ENCODE measurements at regions not wholly inside any gene's neighbourhood (a gene's known extent, or its start where the extent isn't known, plus 50 kb on each side); places are given as distances from the start of the nearest gene placed in this dataset.
A peak's percentile ranks its signal among the peaks of the same experiment; 100 is the strongest.

DNA sequence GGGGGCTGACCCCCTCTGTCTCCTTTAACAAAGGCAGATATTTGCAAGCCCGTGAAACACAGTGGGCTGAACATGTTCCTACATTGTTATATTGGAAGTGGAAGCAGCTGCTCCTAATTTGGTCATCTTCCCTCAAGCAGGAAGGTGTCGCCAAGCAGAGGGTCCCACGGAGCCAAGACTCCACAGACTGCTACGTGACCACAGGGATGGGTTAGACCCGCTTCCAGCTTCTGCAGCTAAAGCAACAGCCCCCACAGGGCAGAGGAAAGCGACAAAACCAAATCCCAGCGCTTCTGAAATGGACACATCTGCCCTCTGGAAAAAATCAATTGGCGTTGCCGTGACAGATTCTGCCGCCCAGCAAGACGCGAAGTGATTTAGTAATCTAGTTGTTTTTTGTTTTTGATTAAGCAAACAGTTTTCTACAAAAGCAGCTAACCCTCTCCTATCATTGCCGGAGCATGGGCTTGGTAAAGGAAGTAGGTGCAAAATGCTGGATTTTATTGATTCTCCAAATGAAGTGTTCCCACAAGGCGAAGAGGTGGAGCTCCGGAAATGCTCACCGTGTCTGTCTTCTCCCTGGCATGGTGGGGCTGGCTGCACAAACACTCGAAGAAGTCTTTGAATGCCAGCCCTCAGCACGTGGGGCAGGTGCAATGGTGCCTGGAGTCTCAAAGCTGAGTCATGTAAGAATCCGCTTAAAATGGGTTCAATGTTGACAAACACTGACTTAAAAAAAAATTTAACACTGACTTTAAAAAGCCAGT, 79.4 kb upstream of the FRMD1 start:
- no peak overlapping the region for H3K9ac ChIP-seq (ENCODE audit: low read length)

More for the DNA sequence above, 79.4 kb upstream of the FRMD1 start:
- Histone ChIP-seq H3K9me3 (ENCODE audit: control insufficient read depth in 1 of 2, insufficient read depth in 1 of 2, low read depth in 1 of 2, low read length in 2 of 2) (no peaks in the 10 kb centered on the region), H2AFZ (ENCODE audit: low read depth, low read length, poor library complexity, severe bottlenecking) (no peak overlapping the region), H3K4me2 (ENCODE audit: low read length) (peak overlapping the region; percentile 66; the same call in 1 of the 2 replicates), H4K20me1 (ENCODE audit: insufficient read depth) (no peaks in the 10 kb centered on the region), H3K4me3 (replicated peaks in 1 of 2; ENCODE audit: low read depth in 1 of 2, low read length in 2 of 2) (no peak overlapping the region), H3K36me3 (ENCODE audit: control insufficient read depth in 1 of 2, insufficient read depth in 2 of 2, low read length in 2 of 2) (no peaks in the 10 kb centered on the region), H3K27me3 (ENCODE audit: insufficient read depth, low read length) (no peaks in the 10 kb centered on the region), H3K4me1 (ENCODE audit: control insufficient read depth in 1 of 2, insufficient read depth in 2 of 2, low read length in 2 of 2) (peaks cover 9 to 29% of the 10 kb centered on the region in 2 experiments; a peak in 3 of 4 replicates), H3K79me2 (ENCODE audit: insufficient read depth, low read length) (no peaks in the 10 kb centered on the region), H3K27ac (ENCODE audit: low read depth, low read length) (no peak overlapping the region), H3K9me2 (ENCODE audit: insufficient read depth) (no peaks in the 10 kb centered on the region)
- intact Hi-C loops (cut with micrococcal nuclease), result no loop called here
- DNase-seq (ENCODE audit: low read depth, low spot score) (no peak), ATAC-seq (no peak)
- CTCF ChIA-PET, result no interaction called here
- TF ChIP-seq ZNF274 (IDR thresholded peaks at IDR 0.05; ENCODE audit: low read depth, low read length) (no peak), SRF (IDR thresholded peaks at IDR 0.05; ENCODE audit: low read depth) (no peak), EZH2phosphoT487 (IDR thresholded peaks at IDR 0.05; ENCODE audit: borderline replicate concordance) (no peak), POLR2AphosphoS5 (IDR thresholded peaks at IDR 0.05; ENCODE audit: low read depth, low read length) (no peak), RAD21 (IDR thresholded peaks at IDR 0.05; ENCODE audit: low read depth) (no peak), SIN3A (IDR thresholded peaks at IDR 0.05; ENCODE audit: low read depth) (no peak), CBX3 (IDR thresholded peaks at IDR 0.05; ENCODE audit: low read depth) (no peak), SP1 (IDR thresholded peaks at IDR 0.05; ENCODE audit: low read depth) (no peak), YY1 (IDR thresholded peaks at IDR 0.05; ENCODE audit: extremely low read depth, insufficient replicate concordance, low read depth, low read length) (no peak), JUND (IDR thresholded peaks at IDR 0.05) (no peak), POLR2A (IDR thresholded peaks at IDR 0.05; ENCODE audit: borderline replicate concordance, extremely low read depth, insufficient read depth, insufficient read length) (no peak)
- TF ChIP-seq, protein P1, sequence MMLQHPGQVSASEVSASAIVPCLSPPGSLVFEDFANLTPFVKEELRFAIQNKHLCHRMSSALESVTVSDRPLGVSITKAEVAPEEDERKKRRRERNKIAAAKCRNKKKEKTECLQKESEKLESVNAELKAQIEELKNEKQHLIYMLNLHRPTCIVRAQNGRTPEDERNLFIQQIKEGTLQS (IDR thresholded peaks at IDR 0.05), result no peak
- TF ChIP-seq, protein P2, sequence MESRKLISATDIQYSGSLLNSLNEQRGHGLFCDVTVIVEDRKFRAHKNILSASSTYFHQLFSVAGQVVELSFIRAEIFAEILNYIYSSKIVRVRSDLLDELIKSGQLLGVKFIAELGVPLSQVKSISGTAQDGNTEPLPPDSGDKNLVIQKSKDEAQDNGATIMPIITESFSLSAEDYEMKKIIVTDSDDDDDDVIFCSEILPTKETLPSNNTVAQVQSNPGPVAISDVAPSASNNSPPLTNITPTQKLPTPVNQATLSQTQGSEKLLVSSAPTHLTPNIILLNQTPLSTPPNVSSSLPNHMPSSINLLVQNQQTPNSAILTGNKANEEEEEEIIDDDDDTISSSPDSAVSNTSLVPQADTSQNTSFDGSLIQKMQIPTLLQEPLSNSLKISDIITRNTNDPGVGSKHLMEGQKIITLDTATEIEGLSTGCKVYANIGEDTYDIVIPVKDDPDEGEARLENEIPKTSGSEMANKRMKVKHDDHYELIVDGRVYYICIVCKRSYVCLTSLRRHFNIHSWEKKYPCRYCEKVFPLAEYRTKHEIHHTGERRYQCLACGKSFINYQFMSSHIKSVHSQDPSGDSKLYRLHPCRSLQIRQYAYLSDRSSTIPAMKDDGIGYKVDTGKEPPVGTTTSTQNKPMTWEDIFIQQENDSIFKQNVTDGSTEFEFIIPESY (IDR thresholded peaks at IDR 0.05; ENCODE audit: extremely low read depth, insufficient replicate concordance, low read length), result no peak
- BruUV-seq (replicated peaks), result no TSS peak
- RAD21 ChIA-PET (ENCODE audit: low non-redundant PET in 1 of 2, low total read pairs in 2 of 2, uncharacterized antibody in 2 of 2, unreplicated experiment in 2 of 2), result no interaction called here
- POLR2A ChIA-PET, result no interaction called here
